HUES6 (cell line): ENCODE measurements at regions not wholly inside any gene's neighbourhood (a gene's known extent, or its start where the extent isn't known, plus 50 kb on each side); places are given as distances from the start of the nearest gene placed in this dataset.
"Not testable (repeated sequence)": the region's sequence is repeated elsewhere in the genome, so short reads cannot be mapped to it uniquely, and the experiment has no call there.

Experiments
- H3K27ac ChIP-seq: 2 replicates; pipeline ENCODE4 v1.7.0; 2013; ENCODE audit warnings: low read depth, mild to moderate bottlenecking, low read length, inconsistent platforms
- H3K27me3 ChIP-seq: 2 replicates; pipeline ENCODE4 v1.6.1; 2013; ENCODE audit warnings: low read length; ENCODE audit not compliant: control insufficient read depth, insufficient read depth
- H3K36me3 ChIP-seq: 2 replicates; pipeline ENCODE4 v1.6.1; 2013; ENCODE audit warnings: low read length; ENCODE audit not compliant: control insufficient read depth, insufficient read depth
- H3K4me1 ChIP-seq: 2 replicates; pipeline ENCODE4 v1.6.1; 2013; ENCODE audit warnings: low read length; ENCODE audit not compliant: control insufficient read depth, insufficient read depth
- H3K4me3 ChIP-seq: 2 replicates; pipeline ENCODE4 v1.5.1; 2013; ENCODE audit warnings: low read depth, low read length
- H3K9ac ChIP-seq: one replicate; pipeline ENCODE4 v1.6.1; 2013; ENCODE audit warnings: mild to moderate bottlenecking, low read length
- H3K9me3 ChIP-seq: 2 replicates; pipeline ENCODE4 v1.6.1; 2013; ENCODE audit warnings: low read depth, low read length; ENCODE audit not compliant: control insufficient read depth, insufficient read depth

DNA sequence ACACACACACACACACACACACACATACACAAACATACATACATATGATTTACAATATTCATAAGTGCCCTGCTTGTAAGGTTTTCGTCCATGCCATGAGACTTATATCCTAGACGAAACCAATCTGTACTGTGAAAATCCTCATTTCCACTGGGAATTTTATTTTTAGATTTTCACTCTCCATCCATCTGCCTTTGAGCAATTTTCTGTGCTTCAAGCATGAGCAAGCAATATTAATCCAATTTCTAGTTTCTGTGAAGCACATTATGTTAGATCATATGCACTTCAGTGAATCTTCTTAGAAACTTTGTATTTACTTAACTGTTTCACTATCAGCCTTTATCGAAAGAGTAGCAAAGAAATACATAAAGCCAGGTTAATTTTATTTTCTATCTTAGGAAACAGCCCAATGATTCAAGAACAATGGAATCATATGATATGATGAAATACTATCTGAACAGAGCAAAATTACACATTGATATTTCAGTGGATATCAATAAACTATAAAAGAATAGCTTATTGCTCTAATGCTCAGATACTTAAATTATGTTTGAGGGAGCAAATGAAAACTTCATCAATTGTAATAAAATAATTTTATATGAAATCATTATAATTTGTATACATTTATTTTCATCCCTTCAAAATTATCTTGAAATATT lies 1100.7 kb upstream of the MIR17HG start:
- no peak overlapping the region for H3K9ac ChIP-seq
- H3K4me3 ChIP-seq, result no peak overlapping the region
- H3K27me3 ChIP-seq, result no peaks in the 10 kb centered on the region
- H3K4me1 ChIP-seq, result no peaks in the 10 kb centered on the region
- H3K36me3 ChIP-seq, result no peaks in the 10 kb centered on the region
- no peaks in the 10 kb centered on the region for H3K9me3 ChIP-seq
- H3K27ac ChIP-seq, result no peak overlapping the region

DNA sequence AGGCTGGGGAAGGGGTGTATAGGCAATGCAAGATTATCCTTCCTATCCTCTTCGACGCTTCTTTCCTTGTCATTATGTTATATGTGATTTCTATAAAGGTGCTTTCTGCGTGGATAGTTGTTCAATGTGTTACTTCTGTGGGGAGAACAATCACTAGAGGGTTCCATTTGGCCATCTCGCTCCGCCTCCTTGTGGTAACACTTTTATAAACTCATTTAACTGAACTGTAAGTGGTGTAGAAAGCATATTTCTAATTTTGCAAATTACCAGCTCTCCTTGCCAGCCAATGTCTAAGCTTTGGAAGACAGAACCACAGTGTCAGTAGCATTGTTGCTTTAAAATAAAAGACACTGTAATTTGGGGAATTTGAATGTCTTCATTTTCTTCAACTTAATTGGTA lies 1093.7 kb upstream of the MIR17HG start:
- no peak overlapping the region for H3K27ac ChIP-seq
- no peaks in the 10 kb centered on the region for H3K36me3 ChIP-seq
- H3K9ac ChIP-seq, result no peak overlapping the region
- no peak overlapping the region for H3K4me3 ChIP-seq
- no peaks in the 10 kb centered on the region for H3K27me3 ChIP-seq
- peaks cover 2% of the 10 kb centered on the region; the same call in 1 of the 2 replicates for H3K4me1 ChIP-seq
- H3K9me3 ChIP-seq, result no peaks in the 10 kb centered on the region

DNA sequence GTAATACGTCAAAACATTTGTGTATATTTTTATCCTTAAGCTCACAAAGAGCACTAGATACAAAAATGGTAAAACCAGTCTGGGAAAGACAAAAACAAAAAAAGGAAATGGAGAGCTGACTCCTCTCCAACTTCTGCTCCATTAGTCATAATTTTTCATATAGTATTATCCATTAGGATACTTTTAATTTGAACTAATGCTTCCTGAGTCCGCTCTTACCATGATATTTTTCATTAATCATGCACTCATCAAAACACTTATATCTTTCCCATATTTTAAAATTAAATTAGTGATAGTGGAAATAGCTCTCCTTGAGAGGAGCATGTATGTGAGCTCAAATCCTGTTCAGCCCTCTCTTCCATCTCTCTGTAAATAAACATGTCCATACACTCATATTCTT lies 1093.0 kb upstream of the MIR17HG start:
- H3K27ac ChIP-seq, result no peak overlapping the region
- H3K36me3 ChIP-seq, result no peaks in the 10 kb centered on the region
- no peak overlapping the region for H3K4me3 ChIP-seq
- H3K9me3 ChIP-seq, result no peaks in the 10 kb centered on the region
- H3K4me1 ChIP-seq, result peaks cover 2% of the 10 kb centered on the region; the same call in 1 of the 2 replicates
- no peak overlapping the region for H3K9ac ChIP-seq
- no peaks in the 10 kb centered on the region for H3K27me3 ChIP-seq

DNA sequence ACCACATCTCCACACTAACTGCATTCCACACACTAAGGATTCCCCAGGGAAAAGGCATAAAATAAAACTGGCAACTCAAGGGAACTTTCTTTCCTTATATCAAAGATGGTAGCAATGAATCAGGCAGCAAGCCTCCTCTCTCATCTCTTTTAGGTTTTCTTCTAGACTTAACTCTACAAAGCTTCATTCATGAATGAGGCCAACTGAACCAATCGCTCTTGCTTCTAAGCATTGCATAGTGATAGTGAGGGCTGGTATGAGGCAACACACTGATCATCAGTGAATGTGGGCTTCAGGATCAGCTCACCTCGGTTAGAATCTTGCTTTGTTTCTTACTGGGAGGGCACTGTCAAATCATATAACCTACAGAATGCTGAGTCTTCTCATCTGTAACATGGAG lies 1090.7 kb upstream of the MIR17HG start:
- H3K4me3 ChIP-seq, result no peak overlapping the region
- no peak overlapping the region for H3K9ac ChIP-seq
- no peak overlapping the region for H3K27ac ChIP-seq
- H3K36me3 ChIP-seq, result no peaks in the 10 kb centered on the region
- H3K27me3 ChIP-seq, result no peaks in the 10 kb centered on the region
- no peaks in the 10 kb centered on the region for H3K9me3 ChIP-seq
- H3K4me1 ChIP-seq, result peaks cover 2% of the 10 kb centered on the region; the same call in 1 of the 2 replicates

DNA sequence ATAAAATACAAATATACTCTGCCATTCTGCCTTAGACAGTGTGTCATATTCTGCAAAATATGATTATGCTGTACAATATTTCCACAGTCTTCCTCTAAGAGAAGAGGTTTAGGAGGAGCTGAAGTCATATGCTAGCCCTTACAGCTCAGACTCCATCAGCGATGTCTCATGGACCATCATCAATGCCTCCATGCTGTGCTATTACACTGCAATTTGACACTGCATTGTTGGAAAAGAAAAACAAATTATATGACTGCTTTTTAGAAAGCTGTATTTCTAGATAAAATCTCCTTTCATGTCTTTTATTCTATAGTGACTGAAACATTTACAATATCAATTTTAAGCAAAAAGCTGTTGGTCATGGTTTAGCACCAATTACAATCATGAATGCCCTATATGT lies 1089.4 kb upstream of the MIR17HG start:
- no peak overlapping the region for H3K4me3 ChIP-seq
- H3K9ac ChIP-seq, result no peak overlapping the region
- no peaks in the 10 kb centered on the region for H3K36me3 ChIP-seq
- H3K27me3 ChIP-seq, result no peaks in the 10 kb centered on the region
- no peaks in the 10 kb centered on the region for H3K9me3 ChIP-seq
- H3K27ac ChIP-seq, result no peak overlapping the region
- peaks cover 2% of the 10 kb centered on the region; the same call in 1 of the 2 replicates for H3K4me1 ChIP-seq

DNA sequence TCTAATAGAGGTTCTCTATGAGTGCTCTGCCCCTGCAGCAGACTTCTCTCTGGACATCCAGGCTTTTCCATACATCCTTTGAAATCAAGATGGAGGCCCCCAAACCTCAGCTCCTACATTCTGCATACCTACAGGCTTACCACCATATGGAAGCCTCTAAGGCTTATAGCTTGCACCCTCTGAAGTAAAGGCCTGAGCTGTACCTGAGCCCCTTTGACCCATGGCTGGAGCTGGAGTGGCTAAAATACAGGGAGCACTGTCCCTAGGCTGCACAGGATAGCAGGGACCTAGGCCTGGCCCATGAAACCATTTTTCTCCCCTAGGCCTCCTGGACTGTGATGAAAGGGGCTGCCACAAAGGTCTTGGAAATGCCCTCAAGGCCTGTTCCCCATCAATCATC lies 1086.1 kb upstream of the MIR17HG start:
- Histone ChIP-seq H3K36me3 (no peaks in the 10 kb centered on the region), H3K4me1 (no peaks in the 10 kb centered on the region), H3K4me3 (no peak overlapping the region), H3K27ac (no peak overlapping the region), H3K9ac (no peak overlapping the region), H3K27me3 (no peaks in the 10 kb centered on the region), H3K9me3 (no peaks in the 10 kb centered on the region)

DNA sequence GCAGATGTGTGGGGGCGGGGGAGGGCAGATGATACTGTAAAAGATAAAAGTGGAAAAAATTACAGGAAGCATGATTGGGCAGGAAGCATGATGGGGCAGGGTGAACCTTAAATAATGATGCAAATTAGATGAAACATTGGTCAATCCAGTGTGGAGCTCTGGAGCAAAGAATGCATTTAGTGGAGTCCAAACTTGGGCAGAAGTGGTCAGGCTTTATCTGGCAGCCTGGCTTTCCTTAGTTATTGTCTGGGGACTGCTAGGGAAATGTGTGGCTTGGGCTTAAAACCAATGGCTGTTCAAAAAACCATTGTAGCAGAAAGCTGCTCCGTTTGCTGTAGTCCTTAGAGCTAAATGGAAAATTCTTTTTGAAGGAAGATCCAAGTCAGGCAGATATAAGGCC lies 1077.3 kb upstream of the MIR17HG start:
- Histone ChIP-seq H3K9me3 (no peaks in the 10 kb centered on the region), H3K9ac (no peak overlapping the region), H3K4me1 (no peaks in the 10 kb centered on the region), H3K27ac (no peak overlapping the region), H3K27me3 (no peaks in the 10 kb centered on the region), H3K36me3 (no peaks in the 10 kb centered on the region), H3K4me3 (no peak overlapping the region)

DNA sequence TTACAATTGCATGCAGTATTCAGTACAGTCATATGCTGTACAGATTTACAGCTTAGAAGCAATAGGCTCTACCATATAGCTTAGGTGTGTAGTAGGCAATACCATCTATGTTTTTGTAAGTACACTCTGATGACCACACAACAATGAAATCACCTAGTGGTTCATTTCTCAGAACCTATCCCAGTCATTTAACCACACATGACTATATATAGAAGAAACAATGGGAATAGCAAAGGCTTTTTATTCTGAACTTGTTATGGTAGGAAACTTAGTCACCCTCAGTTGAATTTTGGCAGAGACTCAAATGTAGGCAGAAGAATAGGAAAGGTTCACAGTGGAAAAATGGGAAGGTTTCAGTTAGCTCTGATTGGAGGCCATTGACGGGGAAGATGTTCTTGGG lies 1075.1 kb upstream of the MIR17HG start:
- Histone ChIP-seq H3K4me1 (no peaks in the 10 kb centered on the region), H3K36me3 (no peaks in the 10 kb centered on the region), H3K27me3 (no peaks in the 10 kb centered on the region), H3K9ac (no peak overlapping the region), H3K27ac (no peak overlapping the region), H3K4me3 (no peak overlapping the region), H3K9me3 (no peaks in the 10 kb centered on the region)

DNA sequence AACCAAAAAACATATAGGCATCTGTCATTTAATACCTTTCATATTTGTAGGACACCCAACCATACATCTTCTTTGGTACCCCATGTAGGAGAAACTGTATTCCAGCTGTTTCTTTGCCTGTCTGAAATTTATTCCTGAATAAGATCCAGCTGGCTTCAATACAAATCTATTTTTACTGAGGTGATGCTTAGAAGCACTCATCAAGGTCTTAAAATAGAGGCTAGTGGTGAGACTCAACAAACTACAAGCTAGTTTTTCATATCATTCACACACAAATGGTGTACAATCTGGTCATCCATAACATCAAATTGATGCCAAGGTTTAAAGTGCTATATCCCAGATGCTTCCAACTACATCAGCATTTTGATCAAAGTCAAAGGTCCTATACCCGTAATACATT lies 1071.3 kb upstream of the MIR17HG start:
- no peaks in the 10 kb centered on the region for H3K4me1 ChIP-seq
- no peaks in the 10 kb centered on the region for H3K9me3 ChIP-seq
- H3K27me3 ChIP-seq, result no peaks in the 10 kb centered on the region
- no peaks in the 10 kb centered on the region for H3K36me3 ChIP-seq
- no peak overlapping the region for H3K27ac ChIP-seq
- H3K4me3 ChIP-seq, result no peak overlapping the region
- H3K9ac ChIP-seq, result no peak overlapping the region

DNA sequence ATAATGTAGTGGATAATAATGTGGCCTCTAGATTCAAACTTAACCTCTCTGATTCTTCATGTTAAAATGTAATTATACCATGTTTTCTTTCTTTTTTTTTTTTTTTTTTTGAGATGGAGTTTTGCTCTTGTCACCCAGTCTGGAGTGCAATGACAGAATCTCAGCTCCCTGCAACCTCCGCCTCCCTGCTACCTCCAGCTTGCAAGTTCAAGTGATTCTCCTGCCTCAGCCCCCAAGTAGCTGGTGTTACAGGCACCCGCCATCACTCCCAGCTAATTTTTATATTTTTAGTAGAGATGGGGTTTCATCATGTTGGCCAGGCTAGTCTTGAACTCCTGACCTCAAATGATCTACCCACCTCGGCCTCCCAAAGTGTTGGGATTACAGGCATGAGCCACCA lies 1069.3 kb upstream of the MIR17HG start:
- H3K4me3 ChIP-seq, H3K36me3 ChIP-seq, H3K9ac ChIP-seq, H3K9me3 ChIP-seq, H3K27ac ChIP-seq, H3K27me3 ChIP-seq, H3K4me1 ChIP-seq: not testable (repeated sequence)

DNA sequence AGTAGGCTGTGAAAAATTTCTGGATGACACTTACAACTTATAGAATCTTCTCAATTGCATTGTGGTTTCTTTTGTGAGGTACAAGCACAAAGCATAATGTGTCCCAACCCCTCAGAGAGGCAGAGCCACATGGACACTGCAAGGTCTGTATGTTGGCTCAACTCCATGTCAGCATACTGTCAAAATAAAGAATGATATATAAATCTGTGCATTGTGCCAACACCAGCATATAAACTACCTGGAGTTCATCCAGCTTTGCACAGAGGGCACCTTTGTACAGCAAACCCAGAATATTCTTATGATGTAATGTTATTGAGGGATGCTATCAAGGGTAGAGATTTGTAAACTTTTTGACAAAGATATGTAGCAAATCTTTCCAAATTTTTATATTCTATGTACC lies 1065.8 kb upstream of the MIR17HG start:
- Histone ChIP-seq H3K9me3 (no peaks in the 10 kb centered on the region), H3K27me3 (no peaks in the 10 kb centered on the region), H3K4me1 (no peaks in the 10 kb centered on the region), H3K4me3 (no peak overlapping the region), H3K36me3 (no peaks in the 10 kb centered on the region), H3K27ac (no peak overlapping the region), H3K9ac (no peak overlapping the region)

DNA sequence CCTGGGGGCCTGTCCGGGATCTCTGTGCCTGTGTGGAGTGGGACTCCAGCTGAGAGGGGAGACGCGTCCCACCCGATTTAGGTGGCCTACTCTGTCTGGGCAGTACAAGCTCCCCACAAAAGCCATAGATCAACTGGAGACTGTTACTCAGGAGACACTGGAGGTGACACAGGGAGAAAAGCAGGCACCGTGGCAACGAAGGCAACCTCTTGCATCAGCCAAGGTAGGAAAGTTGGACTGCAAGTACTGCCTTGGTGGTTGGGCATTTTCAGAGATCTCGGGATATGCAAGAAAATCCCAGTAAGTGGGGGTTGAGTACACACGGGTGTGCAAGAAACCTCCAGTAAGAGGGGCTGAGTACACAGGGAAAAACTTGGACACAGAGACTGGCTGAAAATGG lies 1060.0 kb upstream of the MIR17HG start:
- no peaks in the 10 kb centered on the region for H3K4me1 ChIP-seq
- H3K9me3 ChIP-seq, result no peaks in the 10 kb centered on the region
- no peak overlapping the region for H3K4me3 ChIP-seq
- H3K27ac ChIP-seq, result no peak overlapping the region
- no peak overlapping the region for H3K9ac ChIP-seq
- H3K36me3 ChIP-seq, result no peaks in the 10 kb centered on the region
- no peaks in the 10 kb centered on the region for H3K27me3 ChIP-seq
